Osteocyte (in vitro differentiated cells): ENCODE measurements at regions not wholly inside any gene's neighbourhood (a gene's known extent, or its start where the extent isn't known, plus 50 kb on each side); places are given as distances from the start of the nearest gene placed in this dataset.

ENCODE experiments used
- DNase-seq: peaks from one replicate; pipeline ENCODE4 v3.0.0; 2021; ENCODE audit warnings: mixed read lengths; ENCODE audit not compliant: unreplicated experiment; ENCODE audit errors: extremely low spot score
- H3K27ac Mint-ChIP-seq: one replicate; pipeline ENCODE4 v1.8.0; 2021; ENCODE audit warnings: mild to moderate bottlenecking, mixed read lengths; ENCODE audit not compliant: unreplicated experiment
- H3K27me3 Mint-ChIP-seq: one replicate; pipeline ENCODE4 v1.8.0; 2021; ENCODE audit warnings: mixed read lengths; ENCODE audit not compliant: unreplicated experiment
- H3K36me3 Mint-ChIP-seq: one replicate; pipeline ENCODE4 v1.8.0; 2021; ENCODE audit warnings: mixed read lengths; ENCODE audit not compliant: unreplicated experiment
- H3K4me1 Mint-ChIP-seq: one replicate; pipeline ENCODE4 v1.8.0; 2021; ENCODE audit warnings: mixed read lengths; ENCODE audit not compliant: unreplicated experiment
- H3K4me3 Mint-ChIP-seq: one replicate; pipeline ENCODE4 v1.8.0; 2021; ENCODE audit warnings: mild to moderate bottlenecking, moderate library complexity, mixed read lengths; ENCODE audit not compliant: unreplicated experiment
- H3K9me3 Mint-ChIP-seq: one replicate; pipeline ENCODE4 v1.8.0; 2021; ENCODE audit warnings: mixed read lengths; ENCODE audit not compliant: unreplicated experiment
- CTCF ChIP-seq: fragments of 200-600 bp; sonication (generic); IDR thresholded peaks from 2 replicates; pipeline ENCODE4 v1.5.0; 2021; ENCODE audit warnings: antibody characterized with exemption, mild to moderate bottlenecking, moderate library complexity

GRCh38 chr21:18622383-18622782, 218.8 kb upstream of the TMPRSS15 start:
- H3K9me3 Mint-ChIP-seq, result no peaks in the 10 kb centered on the region
- no peak for DNase-seq
- no peak overlapping the region for H3K27ac Mint-ChIP-seq
- no peak for TF ChIP-seq CTCF
- H3K36me3 Mint-ChIP-seq, result no peaks in the 10 kb centered on the region
- H3K4me3 Mint-ChIP-seq, result no peak overlapping the region
- H3K4me1 Mint-ChIP-seq, result no peaks in the 10 kb centered on the region
- H3K27me3 Mint-ChIP-seq, result no peaks in the 10 kb centered on the region

- no peaks in the 10 kb centered on the region for H3K36me3 Mint-ChIP-seq
- H3K27me3 Mint-ChIP-seq, result peaks cover 5% of the 10 kb centered on the region
- no peaks in the 10 kb centered on the region for H3K4me1 Mint-ChIP-seq
- no peak overlapping the region for H3K27ac Mint-ChIP-seq
- no peak for DNase-seq
- TF ChIP-seq CTCF, result no peak
- H3K4me3 Mint-ChIP-seq, result no peak overlapping the region
- H3K9me3 Mint-ChIP-seq, result no peaks in the 10 kb centered on the region
Observed at GRCh38 chr21:18630446-18630845, 226.9 kb upstream of the TMPRSS15 start.

GRCh38 chr21:18636897-18637296, 233.3 kb upstream of the TMPRSS15 start:
- Mint-ChIP-seq H3K4me1 (no peaks in the 10 kb centered on the region), H3K27ac (no peak overlapping the region), H3K4me3 (no peak overlapping the region), H3K27me3 (peaks cover 7% of the 10 kb centered on the region), H3K36me3 (no peaks in the 10 kb centered on the region), H3K9me3 (peaks cover 4% of the 10 kb centered on the region)
- no peak for TF ChIP-seq CTCF
- DNase-seq, result no peak

GRCh38 chr21:18646116-18646515, 242.5 kb upstream of the TMPRSS15 start:
- H3K9me3 Mint-ChIP-seq, result no peaks in the 10 kb centered on the region
- DNase-seq, result no peak
- H3K27me3 Mint-ChIP-seq, result peaks cover 3% of the 10 kb centered on the region
- no peak overlapping the region for H3K4me3 Mint-ChIP-seq
- no peaks in the 10 kb centered on the region for H3K36me3 Mint-ChIP-seq
- no peak overlapping the region for H3K27ac Mint-ChIP-seq
- H3K4me1 Mint-ChIP-seq, result peaks cover 4% of the 10 kb centered on the region
- no peak for TF ChIP-seq CTCF

- no peaks in the 10 kb centered on the region for H3K36me3 Mint-ChIP-seq
Observed at GRCh38 chr21:18655931-18656330, 252.3 kb upstream of the TMPRSS15 start.

More at GRCh38 chr21:18655931-18656330, 252.3 kb upstream of the TMPRSS15 start:
- no peak overlapping the region for H3K27ac Mint-ChIP-seq
- H3K4me1 Mint-ChIP-seq, result no peaks in the 10 kb centered on the region
- H3K9me3 Mint-ChIP-seq, result no peaks in the 10 kb centered on the region
- no peaks in the 10 kb centered on the region for H3K27me3 Mint-ChIP-seq
- no peak for TF ChIP-seq CTCF
- no peak for DNase-seq
- no peak overlapping the region for H3K4me3 Mint-ChIP-seq
